ENCODE measurements at regions not wholly inside any gene's neighbourhood (a gene's known extent, or its start where the extent isn't known, plus 50 kb on each side); places are given as distances from the start of the nearest gene placed in this dataset.
"Not testable (repeated sequence)": the region's sequence is repeated elsewhere in the genome, so short reads cannot be mapped to it uniquely, and the experiment has no call there.

DNA sequence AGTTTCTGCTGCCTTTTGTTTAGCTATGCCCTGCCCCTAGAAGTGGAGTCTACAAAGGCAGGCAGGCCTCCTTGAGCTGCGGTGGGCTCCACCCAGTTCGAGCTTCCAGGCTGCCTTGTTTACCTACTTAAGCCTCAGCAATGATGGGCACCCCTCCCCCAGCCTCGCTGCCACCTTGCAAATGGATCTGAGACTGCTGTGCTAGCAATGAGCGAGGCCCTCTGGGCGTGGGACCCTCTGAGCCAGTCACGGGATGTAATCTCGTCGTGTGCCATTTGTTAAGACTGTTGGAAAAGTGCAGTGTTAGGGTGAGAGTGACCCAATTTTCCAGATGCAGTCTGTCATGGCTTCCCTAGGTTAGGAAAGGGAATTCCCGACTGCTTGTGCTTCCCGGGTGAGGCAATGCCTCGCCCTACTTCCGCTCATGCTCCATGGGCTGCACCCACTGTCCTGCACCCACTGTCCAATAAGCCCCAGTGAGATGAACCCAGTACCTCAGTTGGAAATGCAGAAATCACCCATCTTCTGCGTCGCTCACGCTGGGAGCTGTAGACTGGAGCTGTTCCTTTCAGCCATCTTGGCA lies 1641.8 kb upstream of the TMEFF2 start:
- intact Hi-C loops (cut with micrococcal nuclease); DNase-seq; H3K4me3 Mint-ChIP-seq; H3K36me3 Mint-ChIP-seq (ENCODE audit: low read depth); H3K27me3 Mint-ChIP-seq (ENCODE audit: low read depth); H3K27ac Mint-ChIP-seq; H3K4me1 Mint-ChIP-seq (ENCODE audit: low read depth); H3K9me3 Mint-ChIP-seq; CTCF ChIA-PET: not testable (repeated sequence)

DNA sequence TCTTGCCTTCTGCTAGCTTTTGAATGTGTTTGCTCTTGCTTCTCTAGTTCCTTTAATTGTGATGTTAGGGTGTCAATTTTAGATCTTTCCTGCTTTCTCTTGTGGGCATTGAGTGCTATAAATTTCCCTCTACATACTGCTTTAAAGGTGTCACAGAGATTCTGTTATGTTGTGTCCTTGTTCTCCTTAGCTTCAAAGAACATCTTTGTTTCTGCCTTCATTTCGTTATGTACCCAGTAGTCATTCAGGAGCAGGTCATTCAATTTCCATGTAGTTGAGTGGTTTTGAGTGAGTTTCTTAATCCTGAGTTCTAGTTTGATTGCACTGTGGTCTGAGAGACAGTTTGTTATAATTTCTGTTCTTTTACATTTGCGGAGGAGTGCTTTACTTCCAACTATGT lies 1639.2 kb upstream of the TMEFF2 start:
- H3K4me1 Mint-ChIP-seq (ENCODE audit: low read depth); H3K27ac Mint-ChIP-seq; CTCF ChIA-PET; H3K4me3 Mint-ChIP-seq; H3K27me3 Mint-ChIP-seq (ENCODE audit: low read depth); H3K9me3 Mint-ChIP-seq; H3K36me3 Mint-ChIP-seq (ENCODE audit: low read depth); DNase-seq: not testable (repeated sequence)
- intact Hi-C loops (cut with micrococcal nuclease) = loop anchor here (1.0 kb wide), 1 partner anchor 10 kb away; no protein-coding TSS in a partner anchor

DNA sequence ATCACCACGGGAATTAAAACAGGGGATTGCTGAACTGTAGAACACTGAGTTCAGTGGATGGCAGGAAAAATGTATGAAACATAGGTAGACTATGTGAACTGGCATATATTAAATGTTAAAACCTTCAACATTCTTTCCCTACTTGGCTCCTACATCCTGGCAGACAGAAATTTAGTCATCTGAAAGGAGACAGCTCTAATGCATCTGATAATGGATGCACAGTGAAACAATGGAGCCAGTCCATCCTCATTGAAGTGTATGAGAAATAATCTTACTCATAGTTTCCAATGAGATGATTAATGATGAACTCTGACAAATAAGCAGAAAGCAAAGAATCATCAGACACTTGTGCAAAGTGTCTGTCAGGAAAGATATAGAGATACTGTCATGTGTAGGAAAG lies 1629.7 kb upstream of the TMEFF2 start:
- intact Hi-C loops (cut with micrococcal nuclease) = loop anchor here (1.0 kb wide), 1 partner anchor 10 kb away; no protein-coding TSS in a partner anchor
- H3K4me1 Mint-ChIP-seq (ENCODE audit: low read depth) = no peaks in the 10 kb centered on the region
- no peak overlapping the region for H3K4me3 Mint-ChIP-seq
- H3K9me3 Mint-ChIP-seq = peaks cover 3% of the 10 kb centered on the region
- no peak overlapping the region for H3K27ac Mint-ChIP-seq
- H3K27me3 Mint-ChIP-seq (ENCODE audit: low read depth) = no peaks in the 10 kb centered on the region
- CTCF ChIA-PET = no interaction called here
- no peaks in the 10 kb centered on the region for H3K36me3 Mint-ChIP-seq (ENCODE audit: low read depth)
- no peak for DNase-seq

DNA sequence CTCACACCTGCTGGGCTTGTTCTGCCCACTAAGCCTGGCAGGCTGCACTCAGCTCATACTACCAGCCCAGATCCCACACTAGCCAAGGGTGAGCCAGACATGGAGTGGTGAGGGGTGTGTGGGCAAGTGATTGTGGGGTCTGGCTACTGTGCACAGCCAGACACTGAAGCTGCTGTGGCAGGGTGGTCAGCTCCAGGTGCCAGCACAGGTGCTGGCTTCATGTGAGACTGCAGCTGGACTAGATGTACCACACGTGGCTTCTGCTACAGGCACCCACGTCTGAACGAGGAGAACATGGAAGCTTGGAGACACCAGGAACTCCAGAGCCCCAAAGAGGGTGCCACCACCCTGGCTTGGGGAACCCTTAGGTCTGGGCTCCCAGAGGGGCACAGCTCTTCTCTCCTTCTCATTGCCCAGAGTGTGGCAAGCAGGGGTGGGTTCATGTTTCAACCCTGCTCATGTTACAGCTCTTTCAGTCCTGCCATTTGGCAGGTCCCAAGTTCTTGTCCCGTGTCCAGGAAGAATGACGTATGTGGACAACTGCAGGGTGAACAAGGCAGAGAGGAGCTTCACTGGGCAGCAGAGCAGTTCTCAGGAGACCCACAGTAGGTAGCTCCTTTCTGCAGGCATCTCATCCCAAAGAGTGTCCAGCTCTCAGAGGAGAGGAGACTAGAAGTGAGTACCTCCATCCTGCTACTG lies 1624.2 kb upstream of the TMEFF2 start:
- CTCF ChIA-PET = no interaction called here
- DNase-seq = no peak
- Mint-ChIP-seq H3K9me3 (peaks cover 6% of the 10 kb centered on the region), H3K27me3 (ENCODE audit: low read depth) (no peaks in the 10 kb centered on the region), H3K27ac (no peak overlapping the region), H3K36me3 (ENCODE audit: low read depth) (no peaks in the 10 kb centered on the region), H3K4me3 (no peak overlapping the region), H3K4me1 (ENCODE audit: low read depth) (no peaks in the 10 kb centered on the region)
- intact Hi-C loops (cut with micrococcal nuclease) = no loop called here

DNA sequence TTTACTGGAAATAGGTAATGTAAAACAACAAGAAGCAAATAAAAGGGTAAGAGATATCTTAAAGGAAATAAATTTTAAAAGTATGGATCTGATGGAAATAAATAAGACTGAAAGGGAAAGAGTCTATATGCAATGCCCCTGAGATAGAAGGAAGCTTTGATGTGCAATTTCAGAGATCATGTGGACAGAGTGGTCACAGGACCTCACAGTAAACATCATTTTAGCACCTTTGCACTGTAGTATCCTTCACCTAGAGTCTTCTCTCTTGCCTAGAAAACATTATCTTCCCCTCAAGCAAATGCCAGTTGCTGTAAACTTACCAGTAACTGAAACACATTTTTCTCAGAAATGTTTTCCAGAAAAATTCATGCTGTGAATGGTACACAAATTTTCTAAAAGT lies 1621.3 kb upstream of the TMEFF2 start:
- peaks cover 3% of the 10 kb centered on the region for H3K9me3 Mint-ChIP-seq
- no peaks in the 10 kb centered on the region for H3K27me3 Mint-ChIP-seq (ENCODE audit: low read depth)
- intact Hi-C loops (cut with micrococcal nuclease) = no loop called here
- no peaks in the 10 kb centered on the region for H3K36me3 Mint-ChIP-seq (ENCODE audit: low read depth)
- no peak for DNase-seq
- CTCF ChIA-PET = no interaction called here
- no peaks in the 10 kb centered on the region for H3K4me1 Mint-ChIP-seq (ENCODE audit: low read depth)
- H3K27ac Mint-ChIP-seq = no peak overlapping the region
- no peak overlapping the region for H3K4me3 Mint-ChIP-seq

DNA sequence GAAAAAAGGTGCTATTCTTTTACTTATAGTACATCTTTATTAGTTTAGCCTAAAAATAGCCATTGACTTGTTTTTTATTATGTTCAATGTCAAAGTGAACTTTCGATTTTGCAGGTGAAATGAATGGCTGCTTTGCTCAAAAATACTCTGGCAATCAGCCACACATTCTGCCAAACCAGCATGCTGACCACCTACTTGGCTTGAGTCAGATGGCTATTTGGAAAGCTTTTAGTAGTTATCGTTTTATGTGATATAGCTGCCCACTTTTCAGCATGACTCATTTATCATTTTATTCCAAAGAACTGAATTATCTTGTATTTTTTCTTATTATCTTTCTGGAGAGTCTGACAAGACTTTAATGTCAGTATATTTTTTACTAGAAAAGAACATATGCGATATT lies 1615.8 kb upstream of the TMEFF2 start:
- H3K27ac Mint-ChIP-seq = no peak overlapping the region
- H3K9me3 Mint-ChIP-seq = no peaks in the 10 kb centered on the region
- no peaks in the 10 kb centered on the region for H3K36me3 Mint-ChIP-seq (ENCODE audit: low read depth)
- DNase-seq = no peak
- no peak overlapping the region for H3K4me3 Mint-ChIP-seq
- CTCF ChIA-PET = no interaction called here
- H3K4me1 Mint-ChIP-seq (ENCODE audit: low read depth) = no peaks in the 10 kb centered on the region
- intact Hi-C loops (cut with micrococcal nuclease) = no loop called here
- no peaks in the 10 kb centered on the region for H3K27me3 Mint-ChIP-seq (ENCODE audit: low read depth)

DNA sequence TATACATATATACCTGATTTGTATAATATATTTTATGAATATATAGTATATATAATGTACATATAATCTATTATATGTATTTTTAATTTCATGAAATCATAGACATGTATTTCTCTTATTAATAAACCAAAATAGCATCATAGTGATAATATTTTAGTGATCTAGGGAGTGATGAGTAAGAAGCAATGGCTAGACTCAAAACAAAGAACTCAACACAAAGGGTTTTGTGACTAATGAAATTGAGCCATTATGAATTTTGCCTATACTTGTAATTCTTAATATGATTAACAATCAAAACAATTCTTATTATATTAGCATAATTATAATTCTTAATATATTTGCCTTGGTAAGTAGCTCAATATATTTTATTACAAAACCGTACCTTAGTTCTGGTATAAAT lies 1614.1 kb upstream of the TMEFF2 start:
- H3K36me3 Mint-ChIP-seq (ENCODE audit: low read depth) = no peaks in the 10 kb centered on the region
- no peaks in the 10 kb centered on the region for H3K27me3 Mint-ChIP-seq (ENCODE audit: low read depth)
- intact Hi-C loops (cut with micrococcal nuclease) = no loop called here

DNA sequence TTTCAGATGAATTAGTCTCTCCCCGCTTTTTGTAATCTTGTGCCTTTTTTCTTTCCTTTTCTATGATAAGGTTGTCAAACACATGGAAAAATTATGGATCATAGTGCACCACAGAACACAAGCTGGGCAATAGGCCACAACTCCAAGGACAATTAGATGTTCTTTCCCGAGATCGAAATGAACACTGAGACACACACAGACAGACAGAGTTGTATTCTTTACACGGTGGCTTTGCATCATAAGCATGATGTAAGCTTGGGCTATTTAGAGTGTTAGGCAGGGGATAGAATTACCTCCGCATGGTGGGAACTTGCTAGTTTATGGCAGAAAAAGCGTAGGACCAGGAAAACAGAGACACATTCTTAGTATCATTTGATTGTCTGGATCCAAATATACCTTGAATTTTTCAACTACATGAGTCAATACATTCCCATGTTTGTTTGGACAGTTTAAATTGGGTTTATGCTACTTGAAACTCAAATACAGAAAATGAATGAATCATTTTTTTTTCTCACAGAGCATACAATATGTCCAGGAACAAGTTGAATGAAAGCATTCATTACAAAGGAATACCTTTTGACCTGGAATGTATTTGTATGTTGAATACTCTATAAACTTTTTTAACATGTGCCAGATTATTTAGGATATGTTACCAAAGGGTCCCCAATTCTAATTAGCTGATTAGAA lies 1611.5 kb upstream of the TMEFF2 start:
- no peak overlapping the region for H3K27ac Mint-ChIP-seq
- no peaks in the 10 kb centered on the region for H3K4me1 Mint-ChIP-seq (ENCODE audit: low read depth)
- no peaks in the 10 kb centered on the region for H3K36me3 Mint-ChIP-seq (ENCODE audit: low read depth)
- H3K27me3 Mint-ChIP-seq (ENCODE audit: low read depth) = no peaks in the 10 kb centered on the region
- CTCF ChIA-PET = no interaction called here
- no peak for DNase-seq
- H3K4me3 Mint-ChIP-seq = no peak overlapping the region
- intact Hi-C loops (cut with micrococcal nuclease) = no loop called here
- no peaks in the 10 kb centered on the region for H3K9me3 Mint-ChIP-seq

More for the DNA sequence above, 1614.1 kb upstream of the TMEFF2 start:
- Mint-ChIP-seq H3K27ac (no peak overlapping the region), H3K9me3 (no peaks in the 10 kb centered on the region), H3K4me1 (ENCODE audit: low read depth) (no peaks in the 10 kb centered on the region), H3K4me3 (no peak overlapping the region)
- CTCF ChIA-PET = no interaction called here
- no peak for DNase-seq

DNA sequence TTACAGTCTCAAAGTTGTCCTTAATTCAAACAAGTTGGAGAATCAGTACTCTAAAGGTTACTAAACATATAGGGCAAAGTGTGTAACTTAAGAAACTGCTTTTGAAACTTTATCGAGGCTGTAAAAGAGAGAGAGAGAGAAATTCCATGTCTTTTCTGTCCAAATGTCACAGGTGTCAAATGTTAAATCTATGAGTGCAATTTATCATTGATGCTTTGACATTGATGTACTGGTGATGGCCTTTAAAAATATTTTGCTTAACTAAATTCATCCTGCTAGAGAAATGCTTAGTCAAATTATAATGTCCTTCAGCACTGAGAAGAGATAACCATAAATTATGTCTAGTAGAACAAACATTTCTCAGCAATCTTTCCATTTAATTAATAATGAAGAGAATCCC lies 1602.1 kb upstream of the TMEFF2 start:
- Mint-ChIP-seq H3K4me3 (no peak overlapping the region), H3K36me3 (ENCODE audit: low read depth) (no peaks in the 10 kb centered on the region), H3K9me3 (no peaks in the 10 kb centered on the region), H3K27me3 (ENCODE audit: low read depth) (no peaks in the 10 kb centered on the region), H3K27ac (no peak overlapping the region), H3K4me1 (ENCODE audit: low read depth) (no peaks in the 10 kb centered on the region)
- DNase-seq = no peak
- intact Hi-C loops (cut with micrococcal nuclease) = no loop called here
- CTCF ChIA-PET = no interaction called here

DNA sequence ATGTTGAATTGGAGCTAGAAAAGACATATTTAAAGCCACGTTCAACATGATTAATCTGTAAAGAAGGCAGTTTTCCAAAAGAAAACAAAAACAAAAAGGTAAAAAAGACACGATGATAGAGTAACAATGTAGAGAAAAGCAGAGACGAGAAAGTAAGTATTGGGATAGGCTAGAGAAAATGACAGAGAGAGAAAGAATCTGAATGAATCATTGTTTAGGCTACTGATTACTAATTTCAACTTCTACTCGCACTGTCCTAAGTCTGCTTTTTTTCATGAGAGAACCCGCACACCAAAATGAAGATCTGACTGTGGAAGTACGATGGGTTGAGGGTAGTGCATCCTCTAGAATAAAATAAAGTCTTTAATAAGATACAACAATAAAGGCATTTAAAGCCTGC lies 1599.2 kb upstream of the TMEFF2 start:
- H3K36me3 Mint-ChIP-seq (ENCODE audit: low read depth) = no peaks in the 10 kb centered on the region
- intact Hi-C loops (cut with micrococcal nuclease) = no loop called here
- H3K27ac Mint-ChIP-seq = no peak overlapping the region
- DNase-seq = no peak
- no peak overlapping the region for H3K4me3 Mint-ChIP-seq
- no peaks in the 10 kb centered on the region for H3K4me1 Mint-ChIP-seq (ENCODE audit: low read depth)
- no peaks in the 10 kb centered on the region for H3K27me3 Mint-ChIP-seq (ENCODE audit: low read depth)
- CTCF ChIA-PET = no interaction called here
- H3K9me3 Mint-ChIP-seq = no peaks in the 10 kb centered on the region

DNA sequence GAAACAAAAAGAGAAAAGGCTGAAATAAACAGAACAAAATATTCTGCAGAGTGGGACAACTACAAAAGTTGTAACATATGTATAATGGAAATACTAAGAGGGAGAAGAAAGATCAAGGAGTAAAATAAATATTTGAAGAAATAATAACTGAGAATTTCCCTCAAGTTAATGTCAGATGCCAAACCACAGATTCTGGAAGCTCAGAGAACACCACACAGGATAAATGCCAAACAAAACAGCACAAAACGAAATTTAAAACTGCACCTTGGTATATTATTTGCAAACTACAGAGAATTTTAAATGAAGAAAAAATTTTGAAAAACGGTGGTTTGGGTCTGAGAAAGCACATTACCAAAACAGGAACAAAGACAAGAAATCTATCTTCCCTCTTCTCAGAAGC lies 1588.9 kb upstream of the TMEFF2 start:
- H3K36me3 Mint-ChIP-seq (ENCODE audit: low read depth) = no peaks in the 10 kb centered on the region
- no peak overlapping the region for H3K4me3 Mint-ChIP-seq
- no peaks in the 10 kb centered on the region for H3K27me3 Mint-ChIP-seq (ENCODE audit: low read depth)
- no peaks in the 10 kb centered on the region for H3K4me1 Mint-ChIP-seq (ENCODE audit: low read depth)
- CTCF ChIA-PET = no interaction called here
- no peak overlapping the region for H3K27ac Mint-ChIP-seq
- peaks cover 3% of the 10 kb centered on the region for H3K9me3 Mint-ChIP-seq
- DNase-seq = no peak
- intact Hi-C loops (cut with micrococcal nuclease) = no loop called here

DNA sequence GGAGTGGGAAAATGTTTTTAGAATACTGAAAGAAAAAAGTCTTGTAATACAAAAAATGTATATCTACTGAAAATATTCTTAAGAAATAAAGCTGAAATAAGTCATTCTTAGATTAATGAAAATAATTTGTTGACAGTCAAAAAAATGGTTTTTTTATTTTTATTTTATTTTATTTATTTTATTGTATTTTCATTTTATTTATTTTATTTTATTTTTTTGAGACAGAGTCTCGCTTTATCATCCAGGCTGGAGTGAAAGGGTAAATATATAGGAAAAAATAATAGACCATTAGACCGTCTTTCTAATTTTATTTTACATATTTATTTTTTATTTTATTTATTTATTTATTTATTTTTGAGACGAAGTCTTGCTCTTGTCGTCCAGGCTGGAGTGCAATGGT lies 1583.6 kb upstream of the TMEFF2 start:
- Mint-ChIP-seq H3K9me3 (peaks cover 1% of the 10 kb centered on the region), H3K27me3 (ENCODE audit: low read depth) (no peaks in the 10 kb centered on the region), H3K4me1 (ENCODE audit: low read depth) (no peaks in the 10 kb centered on the region), H3K36me3 (ENCODE audit: low read depth) (no peaks in the 10 kb centered on the region), H3K27ac (no peak overlapping the region), H3K4me3 (no peak overlapping the region)
- DNase-seq = no peak
- intact Hi-C loops (cut with micrococcal nuclease) = no loop called here
- CTCF ChIA-PET = no interaction called here

DNA sequence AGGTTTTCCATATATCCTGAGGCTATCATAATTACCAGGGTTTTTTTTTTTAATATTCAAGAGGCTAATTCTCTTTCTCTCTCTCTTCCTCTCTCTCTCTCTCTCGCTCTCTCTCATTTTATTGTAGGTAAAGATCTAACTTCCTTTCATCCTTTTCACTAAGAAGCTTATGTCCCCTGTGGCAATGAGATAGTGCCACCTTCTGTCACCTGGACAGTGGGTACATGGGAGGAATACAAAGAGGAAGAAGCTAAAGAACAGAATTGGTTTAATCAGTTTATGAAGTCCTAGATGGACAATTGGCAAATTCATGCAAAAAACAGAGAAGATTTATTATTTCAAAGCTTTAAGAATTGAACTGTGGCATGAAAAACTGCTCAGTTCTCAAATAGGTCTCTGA lies 1582.3 kb upstream of the TMEFF2 start:
- intact Hi-C loops (cut with micrococcal nuclease) = no loop called here
- CTCF ChIA-PET = interaction anchor here (0.7 kb wide), 1 partner anchor 8 kb away, joined by 3 read pairs; no protein-coding TSS in a partner anchor
- no peaks in the 10 kb centered on the region for H3K4me1 Mint-ChIP-seq (ENCODE audit: low read depth)
- H3K9me3 Mint-ChIP-seq = peaks cover 1% of the 10 kb centered on the region
- no peaks in the 10 kb centered on the region for H3K27me3 Mint-ChIP-seq (ENCODE audit: low read depth)
- DNase-seq = no peak
- H3K36me3 Mint-ChIP-seq (ENCODE audit: low read depth) = no peaks in the 10 kb centered on the region
- no peak overlapping the region for H3K27ac Mint-ChIP-seq
- H3K4me3 Mint-ChIP-seq = no peak overlapping the region

Data from activated naive CD4-positive, alpha-beta T cell treated with anti-CD3 and anti-CD28 coated beads for 36 hours (primary cell).